Panc1 (cell line): ENCODE measurements at regions not wholly inside any gene's neighbourhood (a gene's known extent, or its start where the extent isn't known, plus 50 kb on each side); places are given as distances from the start of the nearest gene placed in this dataset.

Experiments used
- ATAC-seq: fragments of 200-7000 bp; cut with Tn5 transposase; 2 replicates; pipeline ENCODE4 v1.9.1; 2020; ENCODE audit warnings: mild to moderate bottlenecking, moderate library complexity
- BruUV-seq: library from RNA; stranded (reverse); fragments of 400-500 nt; replicated peaks from 2 replicates; lab custom pipeline; 2021; lab: Mats Ljungman, UMichigan
- CTCF ChIA-PET: fragments of 300-600 bp; sonication (Branson Sonifier 250); formaldehyde crosslinking; loops from one replicate; lab custom pipeline; 2022; ENCODE audit warnings: antibody characterized with exemption; lab: Charles Lee
- POLR2A ChIA-PET: fragments of 300-600 bp; sonication (Branson Sonifier 250); formaldehyde crosslinking; loops from one replicate; lab custom pipeline; 2022; ENCODE audit warnings: antibody characterized with exemption; lab: Charles Lee
- DNase-seq: peaks from one replicate; pipeline ENCODE4 v3.0.0-alpha.2; 2010; ENCODE audit warnings: low read depth, low spot score
- H3K27ac ChIP-seq: 2 replicates; pipeline ENCODE4 v1.5.1; 2011; ENCODE audit warnings: mild to moderate bottlenecking, low read length, inconsistent platforms
- H3K27me3 ChIP-seq: fragments of 200-500 bp; sonication (Bioruptor generic); 2 replicates; pipeline ENCODE4 v1.6.0; 2014; ENCODE audit warnings: low read length, inconsistent platforms; ENCODE audit not compliant: control insufficient read depth, insufficient read depth
- H3K36me3 ChIP-seq: fragments of 200-500 bp; sonication (Bioruptor generic); 2 replicates; pipeline ENCODE4 v1.5.1; 2014; ENCODE audit warnings: inconsistent platforms, mild to moderate bottlenecking, low read length, moderate library complexity; ENCODE audit not compliant: control insufficient read depth, insufficient read depth
- H3K4me1 ChIP-seq: 2 replicates; pipeline ENCODE4 v1.5.1; 2011; ENCODE audit warnings: inconsistent platforms, mild to moderate bottlenecking, low read length, moderate library complexity; ENCODE audit not compliant: control insufficient read depth, insufficient read depth
- H3K4me3 ChIP-seq, 2 experiments: 2 replicates each; pipeline ENCODE4 v1.5.1; 2011 to 2012; ENCODE audit warnings: low read depth in 2 of 2, low read length in 2 of 2, mild to moderate bottlenecking in 2 of 2, inconsistent platforms in 1 of 2, moderate library complexity in 1 of 2
- H3K9me3 ChIP-seq: fragments of 200-500 bp; sonication (Bioruptor generic); 2 replicates; pipeline ENCODE4 v1.5.1; 2014; ENCODE audit warnings: low read depth, mild to moderate bottlenecking, inconsistent platforms, low read length, moderate library complexity; ENCODE audit not compliant: control insufficient read depth, insufficient read depth
- CTCF ChIP-seq: fragments of 450-650 bp; IDR thresholded peaks from 2 replicates; pipeline ENCODE4 v1.5.1; 2017; ENCODE audit warnings: mild to moderate bottlenecking
- POLR2AphosphoS5 ChIP-seq: IDR thresholded peaks from 2 replicates; pipeline ENCODE4 v1.6.1; 2012; ENCODE audit warnings: mild to moderate bottlenecking, low read depth, low read length, moderate library complexity
- REST ChIP-seq, 2 experiments: IDR thresholded peaks; 2 replicates each; pipeline ENCODE4 v1.6.1; 2011 to 2012; ENCODE audit warnings: low read depth in 2 of 2, control low read depth in 1 of 2, low read length in 1 of 2, mild to moderate bottlenecking in 1 of 2, moderate library complexity in 1 of 2; ENCODE audit not compliant: insufficient read depth in 1 of 2
- SIN3A ChIP-seq: IDR thresholded peaks from 2 replicates; pipeline ENCODE4 v1.6.1; 2012; ENCODE audit warnings: low read depth, mild to moderate bottlenecking, low read length, moderate library complexity, borderline replicate concordance; ENCODE audit not compliant: insufficient read depth
- TCF7L2 ChIP-seq: IDR thresholded peaks from 2 replicates; pipeline ENCODE4 v1.6.1; 2011; ENCODE audit warnings: mild to moderate bottlenecking, low read depth, low read length, inconsistent platforms
- in situ Hi-C: cut with HindIII; loops from 2 replicates; pipeline ENCODE4 v1.10.0; 2016; ENCODE audit warnings: low sequenced_read_pairs, low pct_unique_long_range_greater_than_20kb
- intact Hi-C: fragments of 100-400 bp; cut with micrococcal nuclease; formaldehyde crosslinking; loops from one replicate; pipeline ENCODE4 v1.10.0; 2022; ENCODE audit not compliant: unreplicated experiment

- intact Hi-C loops = no loop called here
- no peak for DNase-seq
- Histone ChIP-seq H3K9me3 (no peaks in the 10 kb centered on the region), H3K27ac (no peak overlapping the region), H3K4me3 (no peak overlapping the region), H3K36me3 (no peaks in the 10 kb centered on the region), H3K27me3 (peaks cover 8% of the 10 kb centered on the region), H3K4me1 (no peaks in the 10 kb centered on the region)
- TF ChIP-seq TCF7L2 (no peak), POLR2AphosphoS5 (no peak), REST (IDR thresholded peaks at IDR 0.05; ENCODE audit: insufficient read depth in 1 of 2, low read depth in 2 of 2, low read length in 1 of 2) (no peak), CTCF (no peak), SIN3A (no peak)
- no peak for ATAC-seq
- BruUV-seq = no TSS peak
- in situ Hi-C loops = no loop called here
- POLR2A ChIA-PET = no interaction called here
- CTCF ChIA-PET = no interaction called here
Observed at GRCh38 chr16:17612336-17612735, 141.6 kb upstream of the XYLT1 start.

- H3K27ac ChIP-seq = no peak overlapping the region
- H3K4me1 ChIP-seq = no peaks in the 10 kb centered on the region
- POLR2A ChIA-PET = no interaction called here
- CTCF ChIA-PET = no interaction called here
- TF ChIP-seq POLR2AphosphoS5 (no peak), TCF7L2 (no peak), REST (IDR thresholded peaks at IDR 0.05; ENCODE audit: insufficient read depth in 1 of 2, low read depth in 2 of 2, low read length in 1 of 2) (no peak), SIN3A (no peak), CTCF (no peak)
- no peak overlapping the region for H3K4me3 ChIP-seq
- H3K36me3 ChIP-seq = no peaks in the 10 kb centered on the region
- intact Hi-C loops = no loop called here
- ATAC-seq (no peak), DNase-seq (no peak)
- in situ Hi-C loops = no loop called here
- H3K27me3 ChIP-seq = peaks cover 4% of the 10 kb centered on the region
- no peaks in the 10 kb centered on the region for H3K9me3 ChIP-seq
- no TSS peak for BruUV-seq
Observed at GRCh38 chr16:17607609-17608008, 136.8 kb upstream of the XYLT1 start.
